ENCODE measurements at regions not wholly inside any gene's neighbourhood (a gene's known extent, or its start where the extent isn't known, plus 50 kb on each side); places are given as distances from the start of the nearest gene placed in this dataset.

DNA sequence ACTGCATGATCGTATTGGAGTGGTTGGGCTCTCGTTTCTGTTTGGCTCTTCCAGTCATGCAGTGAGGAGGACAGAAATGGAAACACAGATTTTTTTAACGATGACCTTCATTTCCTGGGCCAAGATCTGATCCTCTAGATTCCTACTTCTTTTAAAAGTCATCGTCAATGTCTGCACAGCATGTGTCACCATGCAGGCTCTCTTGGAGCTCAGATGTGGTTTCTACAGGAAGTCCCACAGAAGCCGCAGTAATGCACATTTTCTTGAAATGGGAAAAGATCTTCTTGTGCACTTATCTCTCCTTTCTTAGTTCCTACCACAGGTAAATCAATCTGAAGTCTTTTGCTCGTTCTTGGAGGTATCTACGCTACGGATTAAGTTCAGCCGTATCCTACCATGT lies 626.9 kb downstream of the EFNB2 start:
- no peak overlapping the region for H3K4me3 ChIP-seq (ENCODE audit: low read depth, poor library complexity, severe bottlenecking)
- intact Hi-C loops (cut with DNase I; ENCODE audit: low total_unique reads), result no loop called here
- WGBS, 2 donors, result 72 to 76% methylated on average over 9 of the region's 9 CpGs
- DNase-seq (ENCODE audit: low spot score in 2 of 2), result no peak
- TF ChIP-seq, protein P1, sequence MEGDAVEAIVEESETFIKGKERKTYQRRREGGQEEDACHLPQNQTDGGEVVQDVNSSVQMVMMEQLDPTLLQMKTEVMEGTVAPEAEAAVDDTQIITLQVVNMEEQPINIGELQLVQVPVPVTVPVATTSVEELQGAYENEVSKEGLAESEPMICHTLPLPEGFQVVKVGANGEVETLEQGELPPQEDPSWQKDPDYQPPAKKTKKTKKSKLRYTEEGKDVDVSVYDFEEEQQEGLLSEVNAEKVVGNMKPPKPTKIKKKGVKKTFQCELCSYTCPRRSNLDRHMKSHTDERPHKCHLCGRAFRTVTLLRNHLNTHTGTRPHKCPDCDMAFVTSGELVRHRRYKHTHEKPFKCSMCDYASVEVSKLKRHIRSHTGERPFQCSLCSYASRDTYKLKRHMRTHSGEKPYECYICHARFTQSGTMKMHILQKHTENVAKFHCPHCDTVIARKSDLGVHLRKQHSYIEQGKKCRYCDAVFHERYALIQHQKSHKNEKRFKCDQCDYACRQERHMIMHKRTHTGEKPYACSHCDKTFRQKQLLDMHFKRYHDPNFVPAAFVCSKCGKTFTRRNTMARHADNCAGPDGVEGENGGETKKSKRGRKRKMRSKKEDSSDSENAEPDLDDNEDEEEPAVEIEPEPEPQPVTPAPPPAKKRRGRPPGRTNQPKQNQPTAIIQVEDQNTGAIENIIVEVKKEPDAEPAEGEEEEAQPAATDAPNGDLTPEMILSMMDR (IDR thresholded peaks at IDR 0.05), result no peak
- no peak for TF ChIP-seq POLR2A (IDR thresholded peaks at IDR 0.05)

DNA sequence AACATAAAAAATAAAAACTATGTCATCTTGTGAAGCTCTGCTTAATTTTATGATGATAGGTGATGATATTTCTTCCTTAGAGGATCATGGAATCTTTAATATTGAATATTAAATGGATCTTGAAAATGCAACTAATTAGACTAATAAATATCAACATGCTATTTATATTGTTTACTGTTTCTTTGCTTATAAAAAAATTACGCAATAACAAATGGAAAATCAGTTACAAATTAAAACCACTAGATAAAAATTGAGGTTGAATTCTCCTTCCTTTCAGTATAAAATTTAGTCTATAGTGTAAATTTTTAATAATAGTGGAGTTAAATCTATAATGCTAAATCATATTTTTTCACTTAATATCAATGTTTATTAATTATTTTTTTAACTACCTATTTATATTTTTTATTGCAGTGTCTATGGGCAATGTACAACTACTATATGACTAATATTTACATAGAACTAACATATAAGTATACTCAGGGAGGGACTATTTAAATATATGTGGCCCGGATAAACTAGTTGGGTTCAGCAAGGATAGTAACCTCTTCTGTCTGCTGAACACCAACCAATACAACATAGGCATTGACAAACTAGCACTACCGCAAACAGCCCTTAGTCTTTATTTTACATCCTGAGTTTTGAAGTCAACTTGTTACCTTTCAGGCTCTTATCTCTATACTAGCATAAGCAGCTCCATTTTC lies 628.0 kb downstream of the EFNB2 start:
- TF ChIP-seq, protein P1 (IDR thresholded peaks at IDR 0.05), result no peak
- no peak for TF ChIP-seq POLR2A (IDR thresholded peaks at IDR 0.05)
- H3K4me3 ChIP-seq (ENCODE audit: low read depth, poor library complexity, severe bottlenecking), result no peak overlapping the region
- intact Hi-C loops (cut with DNase I; ENCODE audit: low total_unique reads), result no loop called here
- 97 to 99% methylated on average over 3 of the region's 3 CpGs for whole genome bisulfite sequencing, 2 donors
- no peak for DNase-seq (ENCODE audit: low spot score in 2 of 2)

DNA sequence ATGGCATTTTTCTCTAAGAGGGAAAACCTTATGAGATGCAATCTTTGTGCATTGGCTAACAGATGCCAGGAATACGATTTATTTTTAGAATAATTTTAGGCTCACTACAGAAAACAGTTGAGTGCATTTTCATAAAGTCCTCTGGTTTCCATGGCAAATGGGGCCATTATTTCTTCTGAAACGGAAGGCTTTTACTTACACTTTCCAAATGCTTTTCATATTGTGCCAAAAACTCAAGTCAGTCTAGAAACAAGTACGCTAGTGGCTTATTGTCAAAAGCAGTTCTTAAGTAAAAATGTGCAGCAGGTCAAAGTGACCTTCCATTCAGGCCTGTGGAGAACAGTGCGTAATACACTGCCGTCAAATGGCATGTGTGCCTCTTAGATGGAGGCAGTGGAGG lies 628.7 kb downstream of the EFNB2 start:
- intact Hi-C loops (cut with DNase I; ENCODE audit: low total_unique reads), result no loop called here
- no peak overlapping the region for H3K4me3 ChIP-seq (ENCODE audit: low read depth, poor library complexity, severe bottlenecking)
- no peak for TF ChIP-seq POLR2A (IDR thresholded peaks at IDR 0.05)
- TF ChIP-seq, protein P1 (IDR thresholded peaks at IDR 0.05), result no peak
- DNase-seq (ENCODE audit: low spot score in 2 of 2), result no peak
- 69 to 71% methylated on average over 5 of the region's 5 CpGs for WGBS, 2 donors

DNA sequence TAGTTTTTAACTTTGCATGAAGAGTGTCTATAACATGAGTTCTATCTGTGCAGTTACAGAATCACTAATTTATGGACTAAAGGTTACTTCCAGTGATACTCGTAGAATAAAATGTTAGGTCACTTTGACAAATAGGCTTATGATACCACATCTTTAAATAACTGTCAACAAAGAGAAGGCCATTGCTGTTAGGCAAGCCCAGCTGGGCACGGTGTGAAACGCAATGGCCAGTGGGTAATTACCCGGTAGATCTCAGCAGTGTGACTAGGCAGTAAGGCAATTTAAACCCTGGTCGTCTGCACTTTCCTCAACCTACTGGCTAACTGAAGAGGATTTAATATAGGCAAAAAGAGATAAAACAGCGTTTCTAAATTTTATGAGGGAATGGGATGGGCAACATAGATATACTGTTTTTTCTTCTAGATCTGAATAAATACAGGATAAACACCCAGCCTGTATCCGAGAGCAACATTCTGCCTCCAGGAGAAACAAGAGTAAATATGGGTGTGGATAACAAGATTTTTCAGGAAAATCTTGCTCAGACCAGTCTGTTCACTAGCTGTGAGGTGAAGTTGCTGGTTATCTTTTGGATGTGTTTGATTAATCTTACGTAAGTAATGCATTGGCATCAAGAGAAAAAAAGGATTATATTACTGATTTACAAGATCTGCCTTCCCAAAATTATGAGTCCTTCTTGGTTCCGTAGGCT lies 631.3 kb downstream of the EFNB2 start:
- whole genome bisulfite sequencing, 2 donors, result 45 to 46% methylated on average over 9 of the region's 9 CpGs
- TF ChIP-seq, protein P1 (IDR thresholded peaks at IDR 0.05), result no peak
- H3K4me3 ChIP-seq (ENCODE audit: low read depth, poor library complexity, severe bottlenecking), result no peak overlapping the region
- intact Hi-C loops (cut with DNase I; ENCODE audit: low total_unique reads), result no loop called here
- DNase-seq (ENCODE audit: low spot score in 2 of 2), result no peak

DNA sequence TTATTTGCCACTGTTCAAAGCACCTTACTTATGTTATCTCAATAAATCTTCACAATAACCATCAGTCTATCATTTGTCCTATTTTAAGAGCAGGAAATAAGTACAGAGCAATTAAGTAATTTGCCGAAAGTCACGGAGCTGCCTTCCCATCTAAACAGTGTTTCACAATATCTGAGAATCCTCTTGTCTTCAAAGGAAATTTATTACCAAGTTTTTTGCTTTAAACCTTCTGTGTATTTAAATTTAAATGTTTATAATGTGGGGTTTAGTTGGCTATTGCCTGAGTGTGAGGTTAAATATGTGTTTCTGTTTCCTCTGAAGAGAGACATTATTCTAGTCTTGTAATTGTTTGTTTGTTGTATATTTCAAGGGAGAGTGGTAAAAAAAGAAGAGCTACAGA lies 633.1 kb downstream of the EFNB2 start:
- no peak for TF ChIP-seq POLR2A (IDR thresholded peaks at IDR 0.05)
- TF ChIP-seq, protein P1 (IDR thresholded peaks at IDR 0.05), result no peak
- intact Hi-C loops (cut with DNase I; ENCODE audit: low total_unique reads), result no loop called here
- no peak for DNase-seq (ENCODE audit: low spot score in 2 of 2)
- H3K4me3 ChIP-seq (ENCODE audit: low read depth, poor library complexity, severe bottlenecking), result no peak overlapping the region
- 38 to 64% methylated on average over 2 of the region's 2 CpGs for WGBS, 2 donors

Measured in lower leg skin (tissue), 4 donors.